Neuronal stem cell (in vitro differentiated cells): ENCODE measurements at regions not wholly inside any gene's neighbourhood (a gene's known extent, or its start where the extent isn't known, plus 50 kb on each side); places are given as distances from the start of the nearest gene placed in this dataset.

ENCODE experiments used
- DNase-seq: peaks from one replicate; pipeline ENCODE4 v3.0.0-alpha.2; 2013; ENCODE audit warnings: low spot score
- H2AFZ ChIP-seq: one replicate; pipeline ENCODE4 v1.6.1; 2013; ENCODE audit warnings: mild to moderate bottlenecking, low read length, inconsistent platforms
- H2AK5ac ChIP-seq: 2 replicates; pipeline ENCODE4 v1.6.1; 2013; ENCODE audit warnings: low read depth, mild to moderate bottlenecking, inconsistent platforms, low read length, moderate library complexity, mixed read lengths
- H2BK120ac ChIP-seq: 2 replicates; pipeline ENCODE4 v1.6.1; 2013; ENCODE audit warnings: low read depth, mild to moderate bottlenecking, inconsistent platforms, low read length, moderate library complexity, mixed read lengths
- H2BK12ac ChIP-seq: one replicate; pipeline ENCODE4 v1.6.1; 2013; ENCODE audit warnings: low read length, inconsistent platforms
- H2BK15ac ChIP-seq: 2 replicates; pipeline ENCODE4 v1.6.1; 2013; ENCODE audit warnings: mild to moderate bottlenecking, low read length, inconsistent platforms, mixed read lengths
- H2BK5ac ChIP-seq: one replicate; pipeline ENCODE4 v1.6.1; 2013; ENCODE audit warnings: inconsistent platforms, mild to moderate bottlenecking, low read length, moderate library complexity
- H3K14ac ChIP-seq: one replicate; pipeline ENCODE4 v1.6.1; 2013; ENCODE audit warnings: low read length, inconsistent platforms
- H3K18ac ChIP-seq: 2 replicates; pipeline ENCODE4 v1.6.1; 2013; ENCODE audit warnings: low read length, inconsistent platforms
- H3K23ac ChIP-seq: 2 replicates; pipeline ENCODE4 v1.6.1; 2013; ENCODE audit warnings: low read depth, mild to moderate bottlenecking, mixed read lengths, low read length, inconsistent platforms; ENCODE audit not compliant: poor library complexity
- H3K27ac ChIP-seq: replicated peaks from 3 replicates; pipeline ENCODE4 v1.5.1; 2013; ENCODE audit warnings: low read length, inconsistent platforms
- H3K27me3 ChIP-seq, 3 experiments: 2 replicates each; pipeline ENCODE4 v1.6.1; 2013; ENCODE audit warnings: low read length in 3 of 3, mild to moderate bottlenecking in 2 of 3, inconsistent platforms in 1 of 3, low read depth in 1 of 3, mixed read lengths in 1 of 3, moderate library complexity in 1 of 3; ENCODE audit not compliant: control insufficient read depth in 3 of 3, insufficient read depth in 3 of 3
- H3K36me3 ChIP-seq, 2 donors: replicated peaks in 1 of 2; 2 replicates each; pipeline ENCODE4 v1.6.1; 2013; ENCODE audit warnings: low read length in 2 of 2; ENCODE audit not compliant: control insufficient read depth in 2 of 2, insufficient read depth in 2 of 2
- H3K4ac ChIP-seq: 2 replicates; pipeline ENCODE4 v1.6.1; 2013; ENCODE audit warnings: inconsistent platforms, mild to moderate bottlenecking, low read length, moderate library complexity
- H3K4me1 ChIP-seq, 2 donors: 1 replicate in 1 of 2; 2 replicates in 1 of 2; pipeline ENCODE4 v1.6.1; 2013; ENCODE audit warnings: low read length in 2 of 2, low read depth in 1 of 2; ENCODE audit not compliant: control insufficient read depth in 2 of 2, insufficient read depth in 1 of 2
- H3K4me2 ChIP-seq: one replicate; pipeline ENCODE4 v1.6.1; 2013; ENCODE audit warnings: mild to moderate bottlenecking, low read length, inconsistent platforms; ENCODE audit not compliant: insufficient read depth, poor library complexity, severe bottlenecking
- H3K4me3 ChIP-seq, 2 donors: 2 replicates each; pipeline ENCODE4 v1.5.1; 2013; ENCODE audit warnings: low read length in 2 of 2, mild to moderate bottlenecking in 2 of 2, inconsistent platforms in 1 of 2, moderate library complexity in 1 of 2
- H3K79me1 ChIP-seq: one replicate; pipeline ENCODE4 v1.6.1; 2013; ENCODE audit warnings: low read depth, mild to moderate bottlenecking, inconsistent platforms, low read length, moderate library complexity
- H3K9ac ChIP-seq: one replicate; pipeline ENCODE4 v1.6.1; 2013; ENCODE audit warnings: mild to moderate bottlenecking, low read depth, low read length, inconsistent platforms; ENCODE audit not compliant: poor library complexity
- H3K9me3 ChIP-seq, 2 donors: replicated peaks in 1 of 2; 2 replicates each; pipeline versions ENCODE3 to v1.6.1; 2013; ENCODE audit warnings: low read length in 2 of 2, mild to moderate bottlenecking in 2 of 2, inconsistent platforms in 1 of 2, low read depth in 1 of 2, mixed read lengths in 1 of 2, moderate library complexity in 1 of 2; ENCODE audit not compliant: control insufficient read depth in 2 of 2, insufficient read depth in 1 of 2
- H4K8ac ChIP-seq: one replicate; pipeline ENCODE4 v1.6.1; 2013; ENCODE audit warnings: low read depth, mild to moderate bottlenecking, inconsistent platforms, low read length, moderate library complexity
- H4K91ac ChIP-seq: one replicate; pipeline ENCODE4 v1.6.1; 2013; ENCODE audit warnings: low read length, low read depth, mild to moderate bottlenecking, inconsistent platforms; ENCODE audit not compliant: poor library complexity
- WGBS, 2 donors: extraction: QIAGEN DNeasy Blood & Tissue Kit; methylation state at CpG; one replicate each; pipeline ENCODE4 v1.1.7; 2013; ENCODE audit warnings: missing lambda C conversion rate in 2 of 2, mixed read lengths in 1 of 2; ENCODE audit not compliant: insufficient read length in 2 of 2, insufficient replicate concordance in 1 of 2; ENCODE audit errors: extremely low coverage in 2 of 2; 5-methylcytosine and 5-hydroxymethylcytosine counted together

- Histone ChIP-seq H3K9ac (no peak overlapping the region), H3K79me1 (no peaks in the 10 kb centered on the region), H3K14ac (no peak overlapping the region), H3K18ac (no peak overlapping the region), H3K4me2 (no peak overlapping the region), H2BK120ac (no peak overlapping the region), H3K4me1 (no peaks in the 10 kb centered on the region), H3K27ac (no peak overlapping the region), H2BK12ac (no peak overlapping the region), H3K23ac (no peak overlapping the region), H3K4ac (no peak overlapping the region), H4K91ac (no peak overlapping the region), H3K27me3 (no peaks in the 10 kb centered on the region), H3K36me3 (no peaks in the 10 kb centered on the region), H3K4me3 (no peak overlapping the region), H4K8ac (no peak overlapping the region), H2BK5ac (no peak overlapping the region), H2BK15ac (no peak overlapping the region), H3K9me3 (no peaks in the 10 kb centered on the region), H2AK5ac (no peak overlapping the region), H2AFZ (no peak overlapping the region)
- no CpG with 5 or more reads among the region's 1 CpG for WGBS, 2 donors
- no peak for DNase-seq
Observed at GRCh38 chr12:16726879-16727278, 120.9 kb upstream of the LMO3 start.

- no peaks in the 10 kb centered on the region for H3K36me3 ChIP-seq
- no peaks in the 10 kb centered on the region for H3K9me3 ChIP-seq
- no peak overlapping the region for H3K14ac ChIP-seq
- H2BK120ac ChIP-seq: no peak overlapping the region
- H3K4me1 ChIP-seq: no peaks in the 10 kb centered on the region
- H3K4me2 ChIP-seq: no peak overlapping the region
- no peak overlapping the region for H3K4ac ChIP-seq
- no peak overlapping the region for H2AFZ ChIP-seq
- no peak overlapping the region for H3K23ac ChIP-seq
- H3K27ac ChIP-seq: no peak overlapping the region
- H4K8ac ChIP-seq: no peak overlapping the region
- WGBS, 2 donors: no CpG with 5 or more reads among the region's 2 CpGs
- H3K27me3 ChIP-seq: no peaks in the 10 kb centered on the region
- no peak overlapping the region for H2AK5ac ChIP-seq
- no peak for DNase-seq
- no peaks in the 10 kb centered on the region for H3K79me1 ChIP-seq
- no peak overlapping the region for H2BK12ac ChIP-seq
- H2BK5ac ChIP-seq: no peak overlapping the region
- H3K9ac ChIP-seq: no peak overlapping the region
- H2BK15ac ChIP-seq: no peak overlapping the region
- H4K91ac ChIP-seq: no peak overlapping the region
- H3K18ac ChIP-seq: no peak overlapping the region
- H3K4me3 ChIP-seq: no peak overlapping the region
Observed at GRCh38 chr12:16719713-16720416, 113.9 kb upstream of the LMO3 start.

GRCh38 chr12:16716928-16717327 lies 111.0 kb upstream of the LMO3 start:
- H3K23ac ChIP-seq: no peak overlapping the region
- H2BK5ac ChIP-seq: no peak overlapping the region
- H3K18ac ChIP-seq: no peak overlapping the region
- no peak overlapping the region for H4K91ac ChIP-seq
- no peak for DNase-seq
- H3K4ac ChIP-seq: no peak overlapping the region
- H3K4me1 ChIP-seq: no peaks in the 10 kb centered on the region
- no peaks in the 10 kb centered on the region for H3K79me1 ChIP-seq
- H3K27ac ChIP-seq: no peak overlapping the region
- H2AK5ac ChIP-seq: no peak overlapping the region
- no peak overlapping the region for H2BK120ac ChIP-seq
- no peaks in the 10 kb centered on the region for H3K9me3 ChIP-seq
- no peak overlapping the region for H3K4me2 ChIP-seq
- H3K36me3 ChIP-seq: no peaks in the 10 kb centered on the region
- H4K8ac ChIP-seq: no peak overlapping the region
- no peak overlapping the region for H3K14ac ChIP-seq
- no peak overlapping the region for H2BK12ac ChIP-seq
- no peak overlapping the region for H2BK15ac ChIP-seq
- H3K9ac ChIP-seq: no peak overlapping the region
- no peak overlapping the region for H3K4me3 ChIP-seq
- H3K27me3 ChIP-seq: no peaks in the 10 kb centered on the region
- H2AFZ ChIP-seq: no peak overlapping the region
- no CpG with 5 or more reads among the region's 5 CpGs for WGBS, 2 donors

GRCh38 chr12:16692099-16692498 lies 86.1 kb upstream of the LMO3 start:
- Histone ChIP-seq H2BK15ac (no peak overlapping the region), H3K4me1 (no peaks in the 10 kb centered on the region), H3K27me3 (no peaks in the 10 kb centered on the region), H3K4ac (no peak overlapping the region), H3K18ac (no peak overlapping the region), H3K23ac (no peak overlapping the region), H2AFZ (no peak overlapping the region), H3K9ac (no peak overlapping the region), H3K4me3 (no peak overlapping the region), H3K27ac (no peak overlapping the region), H3K14ac (no peak overlapping the region), H4K8ac (no peak overlapping the region), H2BK120ac (no peak overlapping the region), H3K9me3 (no peaks in the 10 kb centered on the region), H3K4me2 (no peak overlapping the region), H2AK5ac (no peak overlapping the region), H3K79me1 (no peaks in the 10 kb centered on the region), H2BK12ac (no peak overlapping the region), H2BK5ac (no peak overlapping the region), H3K36me3 (no peaks in the 10 kb centered on the region), H4K91ac (no peak overlapping the region)
- no peak for DNase-seq
- WGBS, 2 donors: no CpG with 5 or more reads among the region's 3 CpGs
